Right hindlimb (tissue), 1 donor: ENCODE measurements at regions not wholly inside any gene's neighbourhood (a gene's known extent, or its start where the extent isn't known, plus 50 kb on each side); places are given as distances from the start of the nearest gene placed in this dataset.
"Not testable (repeated sequence)": the region's sequence is repeated elsewhere in the genome, so short reads cannot be mapped to it uniquely, and the experiment has no call there.

ENCODE experiments used
- DNase-seq: peaks from one replicate; pipeline ENCODE4 v3.0.0-alpha.2; 2018

GRCh38 chrX:51151734-51152133 is 180.9 kb upstream of the NUDT10 start:
- no peak for DNase-seq

GRCh38 chrX:51155157-51155556 is 177.5 kb upstream of the NUDT10 start:
- DNase-seq, result no peak

DNA sequence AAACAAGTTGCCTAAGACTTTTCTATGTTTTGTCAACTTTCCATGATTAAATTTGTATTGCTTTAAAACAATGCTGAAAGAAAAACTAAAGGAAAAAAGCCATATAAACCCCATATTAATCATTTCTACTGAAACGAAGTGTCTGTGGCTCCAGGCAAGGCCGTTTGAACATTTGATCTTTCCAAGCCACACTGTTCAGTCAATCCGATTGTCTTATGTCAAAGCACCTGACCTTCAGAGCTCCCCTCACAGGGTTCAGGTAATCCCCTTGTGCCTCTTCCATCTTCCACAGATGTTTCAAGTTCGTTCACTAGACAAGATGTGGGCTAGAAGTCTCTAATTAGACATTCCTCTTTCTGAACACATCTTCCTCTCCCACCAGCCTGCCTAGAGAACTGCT is 177.1 kb upstream of the NUDT10 start:
- DNase-seq, result no peak

DNA sequence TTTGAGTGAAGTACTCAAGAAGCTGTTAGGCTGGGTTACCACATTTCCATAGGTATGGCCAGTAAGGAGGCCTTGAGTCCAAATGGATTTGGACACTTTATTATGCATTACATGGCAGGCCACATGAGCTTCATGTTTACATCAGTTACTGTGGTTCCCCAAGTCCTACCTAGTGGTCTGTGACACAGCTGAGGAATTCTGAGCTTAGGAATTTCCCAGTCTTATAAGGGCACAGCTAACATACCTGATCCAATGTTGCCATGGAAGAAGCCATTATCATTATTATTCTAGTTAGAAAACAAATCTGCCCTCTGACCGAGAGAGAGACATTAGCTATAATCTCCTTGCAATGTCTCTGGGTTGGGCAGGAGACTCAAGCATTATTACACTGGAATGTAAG is 174.4 kb upstream of the NUDT10 start:
- no peak for DNase-seq

GRCh38 chrX:51159378-51159777 is 173.2 kb upstream of the NUDT10 start:
- not testable (repeated sequence) for DNase-seq

GRCh38 chrX:51163730-51164129 is 168.9 kb upstream of the NUDT10 start:
- no peak for DNase-seq

- DNase-seq, result not testable (repeated sequence)
Observed at GRCh38 chrX:51178356-51178900, 154.2 kb upstream of the NUDT10 start.

GRCh38 chrX:51179805-51180204 is 152.8 kb upstream of the NUDT10 start:
- DNase-seq, result not testable (repeated sequence)

- DNase-seq, result no peak
Observed at GRCh38 chrX:51182545-51182944, 150.1 kb upstream of the NUDT10 start.

- no peak for DNase-seq
Observed at GRCh38 chrX:51192104-51192503, 140.5 kb upstream of the NUDT10 start.

DNA sequence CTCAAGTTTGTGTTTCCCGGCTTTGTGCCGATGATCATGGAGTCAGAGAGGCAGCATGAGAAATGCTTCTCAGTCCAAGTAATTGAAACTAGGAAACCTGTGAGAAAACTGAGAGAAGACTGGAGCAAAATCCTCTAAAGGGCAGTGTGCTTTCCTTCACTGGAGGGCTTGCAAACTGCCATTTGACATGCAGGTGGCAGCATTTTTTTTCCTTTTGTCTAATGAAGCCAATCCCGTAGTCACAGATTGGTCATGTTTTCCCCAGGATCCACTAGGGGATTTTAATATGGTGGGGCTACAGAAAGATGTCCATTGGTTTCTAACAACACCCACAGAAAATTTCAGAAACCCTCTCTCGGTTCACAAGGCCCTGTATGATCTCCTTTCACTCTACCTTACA is 117.4 kb upstream of the NUDT10 start:
- DNase-seq, result no peak

- DNase-seq, result no peak
Observed at GRCh38 chrX:51215856-51216255, 116.8 kb upstream of the NUDT10 start.

DNA sequence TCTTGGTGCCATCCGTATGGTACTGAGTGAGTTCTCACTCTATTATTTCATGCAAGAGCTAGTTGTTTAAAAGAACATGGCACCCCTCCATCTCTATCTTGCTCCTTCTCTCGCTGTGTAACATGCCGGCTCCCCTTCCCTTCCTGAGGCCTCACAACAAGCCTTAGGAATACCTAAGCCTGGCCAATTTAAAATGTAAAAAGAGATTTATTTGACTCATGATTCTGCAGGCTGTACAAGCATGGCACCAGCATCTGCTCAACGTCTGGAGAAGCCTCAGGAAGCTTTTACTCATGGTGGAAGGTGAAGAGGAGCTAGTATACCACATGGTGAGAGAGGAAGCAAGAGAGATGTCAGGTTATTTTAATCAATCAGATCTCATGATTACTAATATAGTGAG is 90.4 kb upstream of the NUDT10 start:
- no peak for DNase-seq

GRCh38 chrX:51257490-51257889 is 75.1 kb upstream of the NUDT10 start:
- DNase-seq, result no peak

DNA sequence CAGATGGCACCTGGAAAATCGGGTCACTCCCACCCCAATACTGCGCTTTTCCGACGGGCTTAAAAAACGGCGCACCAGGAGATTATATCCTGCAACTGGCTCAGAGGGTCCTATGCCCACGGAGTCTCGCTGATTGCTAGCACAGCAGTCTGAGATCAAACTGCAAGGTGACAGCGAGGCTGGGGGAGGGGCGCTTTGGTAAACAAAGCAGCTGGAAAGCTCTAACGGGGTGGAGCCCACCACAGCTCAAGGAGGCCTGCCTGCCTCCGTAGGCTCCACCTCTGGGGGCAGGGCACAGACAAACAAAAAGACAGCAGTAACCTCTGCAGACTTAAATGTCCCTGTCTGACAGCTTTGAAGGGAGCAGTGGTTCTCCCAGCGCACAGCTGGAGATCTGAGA is 70.4 kb upstream of the NUDT10 start:
- DNase-seq, result not testable (repeated sequence)

GRCh38 chrX:51272638-51273037 is 60.0 kb upstream of the NUDT10 start:
- DNase-seq, result no peak

DNA sequence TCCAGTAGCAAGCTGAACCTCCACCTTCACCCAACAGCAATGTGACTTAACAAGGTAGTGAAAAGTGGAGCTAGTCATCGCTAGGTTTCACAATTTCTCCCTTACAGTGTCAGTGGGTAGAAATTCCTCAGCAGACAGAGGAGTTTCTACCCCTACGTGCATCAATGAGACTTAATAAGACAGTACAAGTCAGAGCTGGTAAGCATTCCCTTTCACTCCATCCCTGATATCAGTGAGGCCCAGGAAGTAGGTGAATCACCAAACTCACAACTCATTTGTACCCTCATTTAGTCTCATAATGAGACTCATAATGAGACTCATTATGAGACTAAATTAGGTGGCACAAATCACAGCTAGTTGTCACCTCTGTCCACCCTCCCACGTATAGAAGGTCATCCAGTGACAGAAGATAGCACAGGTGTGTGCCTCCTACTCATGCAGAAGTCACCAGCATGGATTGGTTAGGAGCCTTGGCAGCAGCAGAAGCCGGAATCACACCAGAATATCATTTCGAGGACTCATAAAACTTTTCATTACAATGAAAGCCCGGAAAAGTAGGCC is 50.8 kb upstream of the NUDT10 start:
- DNase-seq, result no peak
